ENCODE measurements at regions not wholly inside any gene's neighbourhood (a gene's known extent, or its start where the extent isn't known, plus 50 kb on each side); places are given as distances from the start of the nearest gene placed in this dataset.

DNA sequence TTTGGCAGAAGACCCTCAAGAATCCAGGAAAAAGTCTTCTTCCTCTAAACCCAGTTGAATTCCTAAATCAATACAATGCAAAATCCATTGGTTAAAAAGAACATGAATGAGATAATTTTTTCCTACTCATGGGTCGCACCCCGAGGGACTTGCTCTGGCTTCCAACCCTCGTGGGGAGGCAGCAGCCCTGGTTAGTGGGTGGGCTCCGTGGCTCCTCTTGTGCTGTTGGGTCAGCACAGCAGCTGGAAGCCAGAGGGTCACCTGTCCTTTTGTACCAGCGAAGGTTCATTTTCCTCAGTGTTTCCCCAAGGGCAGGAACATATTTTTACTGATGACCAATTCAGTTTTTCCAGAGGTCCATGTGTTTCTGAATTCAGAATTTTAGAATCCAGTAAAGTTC, 120.6 kb upstream of the S1PR3 start:
- TF ChIP-seq, protein P1, sequence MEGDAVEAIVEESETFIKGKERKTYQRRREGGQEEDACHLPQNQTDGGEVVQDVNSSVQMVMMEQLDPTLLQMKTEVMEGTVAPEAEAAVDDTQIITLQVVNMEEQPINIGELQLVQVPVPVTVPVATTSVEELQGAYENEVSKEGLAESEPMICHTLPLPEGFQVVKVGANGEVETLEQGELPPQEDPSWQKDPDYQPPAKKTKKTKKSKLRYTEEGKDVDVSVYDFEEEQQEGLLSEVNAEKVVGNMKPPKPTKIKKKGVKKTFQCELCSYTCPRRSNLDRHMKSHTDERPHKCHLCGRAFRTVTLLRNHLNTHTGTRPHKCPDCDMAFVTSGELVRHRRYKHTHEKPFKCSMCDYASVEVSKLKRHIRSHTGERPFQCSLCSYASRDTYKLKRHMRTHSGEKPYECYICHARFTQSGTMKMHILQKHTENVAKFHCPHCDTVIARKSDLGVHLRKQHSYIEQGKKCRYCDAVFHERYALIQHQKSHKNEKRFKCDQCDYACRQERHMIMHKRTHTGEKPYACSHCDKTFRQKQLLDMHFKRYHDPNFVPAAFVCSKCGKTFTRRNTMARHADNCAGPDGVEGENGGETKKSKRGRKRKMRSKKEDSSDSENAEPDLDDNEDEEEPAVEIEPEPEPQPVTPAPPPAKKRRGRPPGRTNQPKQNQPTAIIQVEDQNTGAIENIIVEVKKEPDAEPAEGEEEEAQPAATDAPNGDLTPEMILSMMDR (IDR thresholded peaks at IDR 0.05): no peak
- TF ChIP-seq POLR2A (IDR thresholded peaks at IDR 0.05): no peak

DNA sequence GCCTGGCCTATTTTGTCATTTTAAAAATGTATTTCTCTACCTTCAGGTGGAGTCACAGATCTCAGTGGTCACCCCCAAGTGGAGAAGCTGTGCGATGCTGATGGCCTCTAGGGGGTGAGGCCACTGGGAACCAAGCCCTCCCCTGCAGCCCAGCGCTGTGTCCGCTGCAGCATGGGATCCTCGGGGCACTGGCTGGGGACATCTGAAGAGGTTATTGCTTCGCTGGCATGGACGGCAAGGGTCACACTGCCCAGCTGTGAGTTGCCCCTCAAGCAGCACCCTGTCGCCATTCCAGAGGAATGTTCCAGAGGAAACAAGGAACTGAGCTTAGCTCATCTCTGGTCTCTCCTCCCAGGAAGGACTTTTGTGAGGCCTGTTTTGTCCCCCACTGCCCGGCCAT, 119.6 kb upstream of the S1PR3 start:
- Histone ChIP-seq H3K4me3 (no peak overlapping the region), H3K27me3 (no peaks in the 10 kb centered on the region), H3K36me3 (no peaks in the 10 kb centered on the region), H3K27ac (no peak overlapping the region), H3K9me3 (no peaks in the 10 kb centered on the region), H3K4me1 (no peaks in the 10 kb centered on the region)
- no peak for TF ChIP-seq POLR2A (IDR thresholded peaks at IDR 0.05)
- TF ChIP-seq, protein P1 (IDR thresholded peaks at IDR 0.05): no peak
- DNase-seq: no peak
- intact Hi-C loops (cut with DNase I; ENCODE audit: low total_unique reads): no loop called here

More for the DNA sequence above, 120.6 kb upstream of the S1PR3 start:
- intact Hi-C loops (cut with DNase I; ENCODE audit: low total_unique reads): no loop called here
- H3K4me1 ChIP-seq: no peaks in the 10 kb centered on the region
- no peak for DNase-seq
- no peaks in the 10 kb centered on the region for H3K36me3 ChIP-seq
- H3K4me3 ChIP-seq: no peak overlapping the region
- H3K9me3 ChIP-seq: no peaks in the 10 kb centered on the region
- no peaks in the 10 kb centered on the region for H3K27me3 ChIP-seq
- H3K27ac ChIP-seq: no peak overlapping the region

DNA sequence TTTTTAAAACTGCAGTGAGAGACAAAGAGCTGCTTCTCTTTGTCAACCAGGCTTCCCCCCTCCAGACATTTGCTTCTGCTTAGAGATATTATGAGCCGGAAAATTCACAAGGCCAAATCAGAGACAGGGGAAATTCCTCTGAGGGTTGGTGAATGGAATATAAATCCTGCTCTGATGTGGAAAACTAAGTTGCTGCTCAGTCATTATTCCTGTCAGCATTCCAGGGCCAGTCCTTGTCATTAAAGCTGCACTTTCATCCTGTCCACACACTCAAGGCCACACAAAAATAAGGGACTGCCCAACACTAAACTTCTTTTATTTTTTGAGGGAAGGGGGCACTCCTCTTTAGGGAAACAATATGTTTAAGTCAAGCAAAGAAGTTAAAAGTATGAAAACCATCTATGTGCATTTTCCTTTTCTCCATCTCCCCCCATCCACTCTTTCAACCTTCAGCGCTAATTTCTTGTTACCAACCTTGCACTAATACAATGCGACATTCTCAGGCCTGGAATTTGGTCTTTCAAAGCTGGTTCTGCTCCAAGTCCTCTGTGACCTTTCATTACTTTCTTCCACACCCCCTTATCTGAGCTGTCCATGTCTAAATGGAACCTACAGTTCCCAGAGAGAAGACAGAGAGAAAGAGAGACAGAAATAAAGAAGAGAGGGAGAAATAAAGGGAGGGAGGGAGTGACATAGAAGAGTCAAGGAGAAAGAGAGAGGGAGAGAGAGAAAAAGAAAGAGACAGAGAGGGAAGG, 118.9 kb upstream of the S1PR3 start:
- TF ChIP-seq, protein P1 (IDR thresholded peaks at IDR 0.05): no peak
- no peak for TF ChIP-seq POLR2A (IDR thresholded peaks at IDR 0.05)
- no peak overlapping the region for H3K4me3 ChIP-seq
- H3K9me3 ChIP-seq: no peaks in the 10 kb centered on the region
- H3K4me1 ChIP-seq: no peaks in the 10 kb centered on the region
- no peaks in the 10 kb centered on the region for H3K36me3 ChIP-seq
- H3K27me3 ChIP-seq: no peaks in the 10 kb centered on the region
- no peak for DNase-seq
- no peak overlapping the region for H3K27ac ChIP-seq
- intact Hi-C loops (cut with DNase I; ENCODE audit: low total_unique reads): no loop called here

DNA sequence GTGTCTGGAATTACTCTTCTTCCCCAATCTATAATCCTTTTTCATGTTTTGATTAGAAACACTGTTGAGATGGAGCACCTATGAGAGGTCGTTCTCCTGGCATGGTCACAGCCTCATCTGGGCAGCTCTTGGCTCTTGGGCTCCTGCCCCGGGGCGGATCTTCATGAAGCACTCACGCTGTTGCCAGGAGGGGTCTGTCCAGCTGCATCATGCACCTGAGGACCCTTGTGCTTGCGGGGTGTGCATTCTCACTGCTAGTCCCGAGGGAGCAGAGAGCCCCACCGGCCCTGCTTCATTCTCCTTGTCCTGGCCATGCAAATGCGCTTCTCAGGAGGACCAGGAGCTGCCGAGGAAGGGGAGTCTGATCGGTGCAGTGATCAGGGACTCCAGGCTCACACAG, 117.6 kb upstream of the S1PR3 start:
- no peaks in the 10 kb centered on the region for H3K9me3 ChIP-seq
- intact Hi-C loops (cut with DNase I; ENCODE audit: low total_unique reads): no loop called here
- no peaks in the 10 kb centered on the region for H3K27me3 ChIP-seq
- TF ChIP-seq POLR2A (IDR thresholded peaks at IDR 0.05): no peak
- TF ChIP-seq, protein P1 (IDR thresholded peaks at IDR 0.05): no peak
- no peaks in the 10 kb centered on the region for H3K4me1 ChIP-seq
- no peak overlapping the region for H3K27ac ChIP-seq
- H3K4me3 ChIP-seq: no peak overlapping the region
- DNase-seq: no peak
- H3K36me3 ChIP-seq: no peaks in the 10 kb centered on the region

DNA sequence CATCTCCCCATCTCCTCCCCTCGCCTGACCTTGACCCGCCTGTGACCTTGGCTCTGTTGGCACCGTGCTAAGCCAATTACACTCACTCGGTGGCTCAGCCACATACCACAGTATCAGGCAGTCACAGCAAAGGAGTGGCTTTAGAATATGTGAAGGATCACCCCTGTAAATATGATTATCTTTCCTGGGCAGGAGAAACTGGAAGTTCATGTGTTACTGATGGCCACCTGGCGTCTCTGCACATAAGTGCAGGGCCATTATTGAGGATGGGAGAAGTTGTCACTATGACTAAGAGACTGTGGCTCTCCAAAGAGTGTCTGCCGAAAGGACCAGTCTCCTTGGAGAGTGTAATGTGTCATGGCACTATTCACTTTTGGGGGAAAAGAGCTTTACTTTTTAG, 116.9 kb upstream of the S1PR3 start:
- no peak for TF ChIP-seq POLR2A (IDR thresholded peaks at IDR 0.05)
- TF ChIP-seq, protein P1 (IDR thresholded peaks at IDR 0.05): no peak
- Histone ChIP-seq H3K27ac (no peak overlapping the region), H3K4me1 (no peaks in the 10 kb centered on the region), H3K4me3 (no peak overlapping the region), H3K27me3 (no peaks in the 10 kb centered on the region), H3K36me3 (no peaks in the 10 kb centered on the region), H3K9me3 (no peaks in the 10 kb centered on the region)
- intact Hi-C loops (cut with DNase I; ENCODE audit: low total_unique reads): no loop called here
- DNase-seq: no peak
